HG02840 (cell line): ENCODE measurements at regions not wholly inside any gene's neighbourhood (a gene's known extent, or its start where the extent isn't known, plus 50 kb on each side); places are given as distances from the start of the nearest gene placed in this dataset.

Source experiments
- ATAC-seq: cut with Tn5 transposase; IDR thresholded peaks from one replicate; pipeline ENCODE4 v1.9.1; 2021; ENCODE audit warnings: mild to moderate bottlenecking, moderate library complexity, moderate number of reproducible peaks; ENCODE audit not compliant: unreplicated experiment, low FRiP score

DNA sequence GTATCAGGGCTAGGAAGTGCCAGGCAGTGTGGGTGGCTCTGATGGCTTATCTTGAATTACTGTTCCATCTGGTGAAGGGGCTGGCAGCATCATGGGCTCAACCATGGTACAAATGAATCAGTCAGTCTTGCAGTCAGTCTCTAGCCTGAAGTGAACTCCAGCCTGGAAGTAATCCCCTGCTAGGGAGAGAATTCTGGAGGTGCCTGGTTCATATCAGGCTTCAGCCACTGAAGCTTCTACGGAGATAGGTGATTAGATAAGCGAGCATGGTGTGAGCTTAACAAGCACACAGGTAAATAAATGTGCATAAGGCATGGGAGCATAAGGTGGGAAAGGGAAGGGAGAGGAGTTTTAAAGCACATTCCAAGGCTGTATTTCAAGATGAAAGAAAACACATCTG lies 541.7 kb downstream of the MBD2 start:
- no peak for ATAC-seq

DNA sequence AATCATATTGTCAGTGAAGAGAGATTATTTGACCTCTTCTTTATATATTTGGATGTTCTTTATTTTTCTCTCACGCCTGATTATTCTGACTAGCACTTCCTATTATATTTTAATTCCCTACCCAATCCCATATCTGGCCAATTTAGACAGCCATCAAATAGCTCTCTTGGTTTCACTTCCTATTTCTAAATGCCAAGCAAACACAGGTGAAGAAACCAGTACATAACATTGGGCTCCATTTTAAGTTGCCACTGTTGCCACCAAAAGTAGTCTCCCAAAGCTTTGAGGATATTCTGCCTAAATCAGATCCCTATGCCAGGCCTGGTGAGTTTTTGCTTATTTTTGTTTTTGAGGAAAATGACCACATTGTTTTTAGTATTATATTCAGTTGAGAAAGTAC lies 547.0 kb downstream of the MBD2 start:
- ATAC-seq = no peak

DNA sequence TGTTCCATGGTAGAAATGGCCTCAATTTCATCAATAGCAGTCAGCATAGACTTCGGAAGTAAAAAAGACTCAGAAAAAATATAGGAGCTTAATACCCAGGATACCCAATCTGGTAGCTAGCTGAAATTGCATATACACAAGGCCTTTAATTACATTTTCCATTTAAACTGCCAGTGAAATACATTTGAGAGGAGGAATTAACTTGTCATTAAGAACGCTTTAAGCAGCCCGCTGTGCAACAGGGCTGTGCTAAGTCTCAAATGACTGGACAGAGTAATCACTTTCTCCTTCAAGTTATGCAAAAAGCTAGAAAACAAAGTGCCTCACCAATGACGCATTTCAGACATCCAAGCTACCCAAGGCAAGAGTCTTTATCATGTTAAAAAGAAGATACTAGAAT lies 558.8 kb downstream of the MBD2 start:
- ATAC-seq = no peak

DNA sequence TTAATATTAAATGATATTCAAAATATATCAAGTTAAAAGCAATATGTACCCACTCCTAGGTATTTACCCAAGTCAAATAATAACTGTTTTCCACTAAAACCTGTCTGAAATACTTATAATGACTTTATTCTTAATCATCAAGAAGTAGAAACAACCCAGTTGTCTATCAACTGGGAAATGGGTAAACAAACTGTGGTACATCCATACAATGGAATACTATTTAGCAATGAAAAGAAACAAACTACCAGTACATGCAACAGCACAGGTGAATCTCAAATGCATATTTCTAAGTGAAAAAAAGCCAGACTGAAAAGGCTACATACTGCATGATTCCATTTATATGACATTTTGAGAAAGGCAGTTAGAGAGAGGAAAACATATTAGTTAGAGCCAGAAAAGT lies 559.9 kb downstream of the MBD2 start:
- no peak for ATAC-seq

DNA sequence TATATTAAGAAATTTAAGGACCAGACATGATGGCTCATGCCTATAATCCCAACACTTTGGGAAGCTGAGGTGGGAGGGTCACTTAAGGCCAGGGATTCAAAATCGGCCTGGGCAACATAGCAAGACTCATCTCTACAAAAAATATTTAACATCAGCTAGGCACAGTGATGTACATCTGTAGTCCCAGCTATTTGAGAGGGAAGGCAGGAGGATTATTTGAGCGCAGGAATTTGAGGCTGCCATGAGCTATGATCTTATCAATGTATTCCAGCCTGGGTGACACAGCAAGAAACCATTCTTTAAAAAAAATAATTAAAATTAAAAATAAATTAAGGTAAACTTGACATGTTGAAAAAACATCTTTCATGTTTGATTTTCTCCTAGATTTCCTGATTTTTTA lies 564.2 kb downstream of the MBD2 start:
- ATAC-seq = no peak

DNA sequence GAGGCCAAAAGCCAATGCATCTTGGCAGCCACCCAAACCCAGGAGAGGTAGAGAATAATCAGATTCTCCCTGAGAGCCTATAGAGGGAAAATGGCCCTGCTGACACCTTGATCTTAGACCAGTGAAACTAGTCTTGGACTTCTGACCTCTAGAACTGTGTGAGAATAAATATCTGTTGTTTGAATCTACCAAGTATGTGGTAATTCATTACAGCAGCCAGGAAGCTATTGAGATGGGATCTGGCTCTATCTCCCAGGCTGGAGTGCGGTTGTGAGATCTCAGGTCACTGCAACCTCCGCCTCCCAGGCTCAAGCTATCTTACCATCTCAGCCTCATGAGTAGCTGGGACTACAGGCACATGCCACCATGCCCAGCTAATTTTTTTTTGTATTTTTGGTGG lies 567.2 kb downstream of the MBD2 start:
- ATAC-seq = no peak

DNA sequence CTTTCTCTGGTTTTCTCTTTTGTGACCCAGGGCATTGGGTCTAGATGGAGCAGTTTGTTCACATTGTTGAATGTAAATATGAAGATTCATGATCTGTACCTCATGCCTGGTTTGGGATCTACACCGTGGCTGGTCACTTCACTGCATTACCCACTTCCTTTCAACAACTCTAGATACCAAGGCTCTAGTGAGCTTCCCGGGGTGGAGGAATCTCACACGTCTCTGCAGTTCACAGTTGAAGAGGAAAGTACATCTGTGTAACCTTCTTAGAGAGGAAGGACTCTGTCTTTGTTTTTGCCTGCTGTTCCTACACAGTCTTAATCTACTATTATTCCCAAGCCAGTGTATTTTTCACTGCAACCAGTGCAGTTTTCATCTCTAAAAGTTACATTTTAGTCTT lies 574.8 kb downstream of the MBD2 start:
- ATAC-seq = no peak

DNA sequence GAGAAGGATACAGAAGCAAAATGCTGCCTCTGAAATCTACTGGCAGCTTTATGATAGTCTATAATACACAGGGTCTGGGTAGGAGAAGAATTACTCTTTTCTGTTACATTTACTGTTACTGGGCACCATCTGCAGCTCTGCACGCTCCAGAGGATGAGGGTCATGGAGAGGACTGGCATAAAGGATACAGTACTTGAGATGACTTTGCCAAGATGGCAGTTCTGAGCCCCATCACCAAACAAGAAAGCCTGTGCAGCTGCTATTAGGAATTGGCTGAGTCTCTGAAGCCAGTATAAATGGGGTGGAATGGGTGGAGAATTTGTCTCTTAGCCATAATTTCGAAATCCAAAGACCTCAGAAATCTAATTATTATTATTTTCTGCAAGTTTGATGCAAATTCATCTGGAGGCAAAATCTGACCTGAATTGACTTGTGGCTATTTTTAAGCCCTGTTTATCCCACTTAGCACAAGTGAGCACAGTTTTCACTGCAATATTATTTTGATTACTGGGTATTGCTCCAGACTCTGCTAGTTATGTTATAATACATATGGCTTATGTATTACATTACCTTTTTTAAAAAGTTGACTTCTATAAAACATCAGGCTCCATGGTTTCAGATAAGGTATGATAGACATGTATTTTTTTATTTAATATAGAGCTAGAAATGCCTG lies 579.5 kb downstream of the MBD2 start:
- no peak for ATAC-seq

DNA sequence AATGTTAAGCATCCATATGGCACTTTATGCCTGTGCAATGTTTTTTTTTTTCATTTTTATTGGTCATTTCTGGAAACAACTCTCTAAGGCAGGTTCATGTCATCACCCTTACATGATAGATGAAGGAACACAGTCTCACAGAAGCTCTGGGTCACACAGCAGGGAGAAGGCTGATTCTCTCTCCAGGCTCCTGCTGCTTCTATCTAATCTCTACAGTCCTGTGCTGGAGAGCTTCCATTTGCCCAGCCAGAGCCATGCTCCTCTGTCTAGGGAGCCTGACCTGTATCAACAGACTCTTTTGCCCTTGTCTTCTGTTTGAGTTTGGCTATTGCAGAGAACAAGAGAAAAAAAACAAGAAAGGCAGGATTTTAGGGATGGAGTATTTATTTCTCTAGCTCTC lies 584.8 kb downstream of the MBD2 start:
- no peak for ATAC-seq

DNA sequence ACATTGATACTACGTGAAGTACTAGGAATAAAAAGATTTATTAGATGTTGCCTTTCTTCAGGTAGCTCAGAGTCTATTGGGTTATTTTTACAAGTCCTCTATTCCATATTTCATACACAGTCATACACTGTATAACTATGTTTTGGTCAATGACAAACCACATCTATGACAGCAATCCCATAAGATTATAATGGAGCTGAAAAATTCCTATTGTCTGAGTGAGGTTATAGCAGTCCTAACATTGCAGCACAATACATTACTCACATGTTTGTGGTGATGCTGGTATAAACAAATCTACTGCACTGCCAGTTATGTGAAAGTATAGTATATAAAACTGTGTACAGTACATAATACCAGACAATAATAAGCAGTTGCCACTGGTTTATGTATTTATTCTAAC lies 595.1 kb downstream of the MBD2 start:
- no peak for ATAC-seq

DNA sequence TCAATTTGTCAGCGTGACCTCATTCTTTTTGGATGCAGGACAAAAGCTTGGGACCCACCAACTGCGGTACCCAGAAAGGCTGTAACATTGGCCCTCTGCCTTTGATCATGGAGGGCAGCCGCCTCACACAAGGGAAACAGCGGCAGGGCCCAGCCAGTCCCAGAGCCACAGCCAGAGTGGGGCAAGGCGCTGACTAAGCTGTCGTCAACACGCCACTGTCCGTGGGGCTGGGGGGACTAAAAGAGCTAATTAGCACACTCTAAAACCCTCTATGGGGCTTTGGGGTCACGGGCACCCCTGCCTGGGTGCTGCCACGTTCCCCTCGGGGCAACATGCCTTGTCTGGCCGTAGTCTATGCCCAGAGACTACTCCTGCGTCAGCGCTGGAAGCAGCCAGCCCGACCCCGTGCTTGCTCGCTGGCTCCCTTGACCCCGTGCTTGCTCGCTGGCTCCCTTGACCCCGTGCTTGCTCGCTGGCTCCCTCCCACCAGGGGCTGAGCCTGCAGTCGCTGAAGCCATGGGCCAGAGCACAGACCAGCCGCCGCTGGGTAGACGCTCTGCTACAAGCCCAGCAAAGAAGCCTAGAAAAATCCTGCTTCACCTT lies 598.4 kb downstream of the MBD2 start:
- no peak for ATAC-seq

DNA sequence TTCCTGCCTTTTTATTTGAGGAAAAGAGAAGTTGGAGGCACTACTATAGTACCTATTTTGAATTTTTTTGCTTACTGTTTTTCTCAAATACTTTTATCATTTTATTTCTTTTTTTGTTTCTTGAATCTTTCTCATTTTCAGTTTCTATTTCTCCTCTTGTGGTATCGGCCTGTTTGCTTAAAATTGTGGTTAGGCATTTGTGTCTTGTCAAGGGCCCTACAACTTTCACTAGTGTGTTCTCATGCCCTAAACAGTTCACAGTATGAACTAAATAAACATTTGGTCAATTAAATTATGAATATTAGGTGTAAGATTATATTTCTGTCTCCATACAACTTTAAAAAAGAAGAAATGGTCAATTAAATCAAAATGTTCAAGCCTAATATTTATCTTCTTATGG lies 613.5 kb downstream of the MBD2 start:
- ATAC-seq = no peak

DNA sequence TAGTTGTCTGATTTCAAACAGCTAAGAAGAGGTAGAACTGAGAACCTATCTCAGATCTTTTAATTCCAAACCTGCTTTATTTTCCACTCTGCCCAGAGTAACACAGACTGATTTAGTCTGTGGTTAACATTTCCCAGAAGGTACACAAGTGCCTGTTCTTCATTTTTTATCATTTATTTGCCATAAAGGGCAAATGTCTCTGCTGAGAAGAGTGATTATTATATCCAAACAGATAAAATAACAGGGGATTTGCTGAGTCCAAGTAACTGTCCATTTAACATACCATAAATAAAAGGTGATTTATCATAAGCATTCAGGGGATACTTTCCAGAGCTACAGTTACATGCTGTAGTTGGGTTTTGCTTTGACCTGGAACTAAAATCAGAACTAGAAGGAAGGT lies 617.7 kb downstream of the MBD2 start:
- ATAC-seq = no peak

DNA sequence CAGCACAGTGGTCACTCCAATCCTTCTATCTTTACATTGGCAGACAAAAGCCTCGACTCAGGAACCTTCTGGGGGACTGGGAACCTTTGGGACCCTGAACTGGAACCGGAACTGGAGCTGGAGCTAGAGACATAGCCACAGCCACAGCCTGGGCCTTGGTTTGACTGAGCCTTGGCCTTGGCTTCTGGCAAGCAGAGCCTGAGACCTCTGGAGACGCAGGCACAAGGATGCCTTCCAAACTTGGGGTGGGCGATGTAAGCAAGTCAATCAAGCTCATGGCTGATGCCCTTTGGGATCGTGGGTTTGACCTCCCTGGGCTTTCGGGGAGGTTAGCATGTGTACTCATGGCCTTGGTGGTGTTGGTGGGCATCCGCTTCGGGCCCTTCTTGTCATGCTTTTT lies 619.3 kb downstream of the MBD2 start:
- ATAC-seq = no peak

DNA sequence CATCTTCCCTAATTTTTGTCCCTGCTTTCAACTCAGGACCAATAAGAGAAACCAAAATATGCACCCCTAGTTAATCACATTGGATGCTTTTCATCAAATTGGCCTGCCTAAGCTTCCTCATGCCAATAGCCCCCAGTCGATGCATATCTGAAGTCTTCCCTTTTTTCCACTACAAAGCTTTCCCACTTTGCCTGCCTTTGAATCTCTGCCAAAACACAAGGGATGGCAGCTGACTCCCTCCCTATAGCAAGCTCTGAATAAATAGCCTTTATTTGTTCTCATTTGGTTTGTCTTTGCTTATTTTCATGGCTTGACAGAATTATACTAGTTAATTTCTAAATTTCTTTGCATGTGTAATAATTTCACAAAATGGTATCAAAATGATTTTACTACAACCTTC lies 621.2 kb downstream of the MBD2 start:
- ATAC-seq = no peak

DNA sequence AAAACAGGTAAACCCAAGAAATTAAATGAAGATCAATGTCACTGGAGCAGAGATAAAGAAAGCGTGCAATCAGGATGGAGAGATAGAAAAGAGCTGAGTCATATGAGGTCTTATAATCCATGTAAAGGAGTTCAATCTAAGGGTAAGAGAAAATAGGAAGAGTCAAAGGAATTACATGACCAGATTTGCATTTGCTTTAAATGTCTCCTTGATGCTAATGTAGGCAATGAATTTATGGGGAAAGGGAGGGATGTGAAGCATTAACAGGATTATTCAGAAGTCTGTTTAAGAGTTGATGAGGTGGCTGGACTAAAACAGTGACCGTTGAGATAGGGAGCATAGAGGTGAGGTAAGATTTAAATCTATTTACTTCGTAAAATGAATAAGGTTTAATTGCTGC lies 623.1 kb downstream of the MBD2 start:
- ATAC-seq = no peak

DNA sequence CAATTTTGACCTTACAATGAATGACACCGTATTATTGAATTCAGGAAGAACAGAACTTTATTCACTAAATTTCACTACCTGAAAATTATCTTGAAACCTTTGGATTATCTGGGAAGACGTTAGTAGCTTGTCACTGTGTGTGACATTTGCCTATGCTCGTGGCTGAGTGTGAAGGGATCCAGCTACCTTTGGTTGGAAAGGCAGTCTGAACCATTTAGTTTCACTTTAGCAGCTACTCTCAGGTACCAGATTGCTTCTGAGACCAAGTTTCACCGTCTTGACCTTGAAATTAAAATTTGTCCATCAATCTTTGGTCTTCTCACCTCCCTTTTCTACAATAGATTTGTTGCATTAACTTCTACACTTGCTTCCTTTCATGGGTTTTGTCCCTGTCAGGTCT lies 637.5 kb downstream of the MBD2 start:
- ATAC-seq = no peak
